PC-9 (cell line): ENCODE measurements at regions not wholly inside any gene's neighbourhood (a gene's known extent, or its start where the extent isn't known, plus 50 kb on each side); places are given as distances from the start of the nearest gene placed in this dataset.

Source experiments
- CTCF ChIP-seq: fragments of 200-600 bp; sonication (generic); conservative IDR thresholded peaks from 2 replicates; pipeline ENCODE4 v1.6.1; 2017; ENCODE audit warnings: mixed run types, antibody characterized with exemption, mild to moderate bottlenecking, moderate library complexity
- EZH2 ChIP-seq: fragments of 200-600 bp; sonication (generic); IDR thresholded peaks from 2 replicates; pipeline ENCODE4 v1.8.0; 2017; ENCODE audit warnings: antibody characterized with exemption, low read depth

GRCh38 chr7:24133691-24134090, 150.3 kb upstream of the NPY start:
- TF ChIP-seq CTCF (no peak), EZH2 (no peak)
